Suprapubic skin (tissue), 3 donors: ENCODE measurements at regions not wholly inside any gene's neighbourhood (a gene's known extent, or its start where the extent isn't known, plus 50 kb on each side); places are given as distances from the start of the nearest gene placed in this dataset.
"Not testable (repeated sequence)": the region's sequence is repeated elsewhere in the genome, so short reads cannot be mapped to it uniquely, and the experiment has no call there.

ENCODE experiments used
- POLR2A ChIP-seq, 2 donors: fragments of 450-650 bp; IDR thresholded peaks; one replicate each; pipeline ENCODE4 v1.6.1; 2017; ENCODE audit warnings: antibody characterized with exemption in 2 of 2, mild to moderate bottlenecking in 2 of 2, moderate library complexity in 2 of 2
- TF ChIP-seq, protein P1 (sequence below), 2 donors: fragments of 200-600 bp in 1 of 2; fragments of 450-650 bp in 1 of 2; sonication (generic) in 1 of 2; IDR thresholded peaks; one replicate each; pipeline ENCODE4 v1.5.1; 2016 to 2019; ENCODE audit warnings: antibody characterized with exemption in 2 of 2, mild to moderate bottlenecking in 1 of 2, moderate library complexity in 1 of 2

DNA sequence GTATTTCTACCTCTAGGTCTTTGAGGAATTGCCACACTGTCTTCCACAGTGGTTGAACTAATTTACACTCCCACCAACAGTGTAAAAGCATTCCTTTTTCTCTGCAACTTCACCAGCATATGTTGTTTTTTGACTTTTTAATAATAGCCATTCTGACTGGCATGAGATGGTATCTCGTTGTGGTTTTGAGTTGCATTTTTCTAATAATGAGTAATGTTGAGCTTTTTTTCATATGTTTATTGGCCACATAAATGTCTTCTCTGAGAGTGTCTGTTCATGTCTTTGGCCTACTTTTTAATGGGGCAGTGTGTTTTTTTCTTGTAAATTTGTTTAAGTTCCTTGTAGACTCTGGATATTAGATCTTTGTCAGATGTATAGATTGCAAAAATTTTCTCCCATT, 121.2 kb downstream of the HNMT start:
- TF ChIP-seq, protein P1, sequence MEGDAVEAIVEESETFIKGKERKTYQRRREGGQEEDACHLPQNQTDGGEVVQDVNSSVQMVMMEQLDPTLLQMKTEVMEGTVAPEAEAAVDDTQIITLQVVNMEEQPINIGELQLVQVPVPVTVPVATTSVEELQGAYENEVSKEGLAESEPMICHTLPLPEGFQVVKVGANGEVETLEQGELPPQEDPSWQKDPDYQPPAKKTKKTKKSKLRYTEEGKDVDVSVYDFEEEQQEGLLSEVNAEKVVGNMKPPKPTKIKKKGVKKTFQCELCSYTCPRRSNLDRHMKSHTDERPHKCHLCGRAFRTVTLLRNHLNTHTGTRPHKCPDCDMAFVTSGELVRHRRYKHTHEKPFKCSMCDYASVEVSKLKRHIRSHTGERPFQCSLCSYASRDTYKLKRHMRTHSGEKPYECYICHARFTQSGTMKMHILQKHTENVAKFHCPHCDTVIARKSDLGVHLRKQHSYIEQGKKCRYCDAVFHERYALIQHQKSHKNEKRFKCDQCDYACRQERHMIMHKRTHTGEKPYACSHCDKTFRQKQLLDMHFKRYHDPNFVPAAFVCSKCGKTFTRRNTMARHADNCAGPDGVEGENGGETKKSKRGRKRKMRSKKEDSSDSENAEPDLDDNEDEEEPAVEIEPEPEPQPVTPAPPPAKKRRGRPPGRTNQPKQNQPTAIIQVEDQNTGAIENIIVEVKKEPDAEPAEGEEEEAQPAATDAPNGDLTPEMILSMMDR (IDR thresholded peaks at IDR 0.05): not testable (repeated sequence)
- not testable (repeated sequence) for TF ChIP-seq POLR2A (IDR thresholded peaks at IDR 0.05)
